Activated CD8-positive, alpha-beta T cell treated with anti-CD3 and anti-CD28 coated beads for 36 hours (primary cell): ENCODE measurements at regions not wholly inside any gene's neighbourhood (a gene's known extent, or its start where the extent isn't known, plus 50 kb on each side); places are given as distances from the start of the nearest gene placed in this dataset.

Experiments
- ATAC-seq: fragments of 200-7000 bp; cut with Tn5 transposase; one replicate; pipeline ENCODE4 v1.10.0; 2021; ENCODE audit warnings: mild to moderate bottlenecking, moderate library complexity
- CTCF ChIA-PET: fragments of 350-600 bp; sonication (Branson Sonifier 250); formaldehyde crosslinking; loops from one replicate; lab custom pipeline; 2021; ENCODE audit warnings: antibody characterized with exemption; lab: Charles Lee
- POLR2A ChIA-PET: fragments of 350-600 bp; sonication (Branson Sonifier 250); formaldehyde crosslinking; loops from one replicate; lab custom pipeline; 2021; ENCODE audit warnings: antibody characterized with exemption; lab: Charles Lee
- DNase-seq: peaks from one replicate; pipeline ENCODE4 v3.0.0-alpha.2; 2020
- H3K27ac Mint-ChIP-seq: one replicate; pipeline ENCODE4 v1.8.0; 2021; ENCODE audit warnings: mild to moderate bottlenecking, mixed read lengths
- H3K27me3 Mint-ChIP-seq: one replicate; pipeline ENCODE4 v1.8.0; 2021; ENCODE audit warnings: mixed read lengths
- H3K36me3 Mint-ChIP-seq: one replicate; pipeline ENCODE4 v1.8.0; 2021; ENCODE audit warnings: low read depth, mixed read lengths
- H3K4me1 Mint-ChIP-seq: one replicate; pipeline ENCODE4 v1.8.0; 2021; ENCODE audit warnings: low read depth, mixed read lengths
- H3K4me3 Mint-ChIP-seq: one replicate; pipeline ENCODE4 v1.8.0; 2021; ENCODE audit warnings: mild to moderate bottlenecking, moderate library complexity, mixed read lengths
- H3K9me3 Mint-ChIP-seq: one replicate; pipeline ENCODE4 v1.8.0; 2021; ENCODE audit warnings: mixed read lengths
- intact Hi-C: fragments of 100-400 bp; cut with micrococcal nuclease; formaldehyde crosslinking; loops from one replicate; pipeline ENCODE4 v1.10.0; 2022
- TF ChIP-seq, protein P1 (sequence below): fragments of 200-600 bp; IDR thresholded peaks from one replicate; pipeline ENCODE4 v1.8.0; 2022; ENCODE audit warnings: antibody characterized with exemption, mild to moderate bottlenecking

DNA sequence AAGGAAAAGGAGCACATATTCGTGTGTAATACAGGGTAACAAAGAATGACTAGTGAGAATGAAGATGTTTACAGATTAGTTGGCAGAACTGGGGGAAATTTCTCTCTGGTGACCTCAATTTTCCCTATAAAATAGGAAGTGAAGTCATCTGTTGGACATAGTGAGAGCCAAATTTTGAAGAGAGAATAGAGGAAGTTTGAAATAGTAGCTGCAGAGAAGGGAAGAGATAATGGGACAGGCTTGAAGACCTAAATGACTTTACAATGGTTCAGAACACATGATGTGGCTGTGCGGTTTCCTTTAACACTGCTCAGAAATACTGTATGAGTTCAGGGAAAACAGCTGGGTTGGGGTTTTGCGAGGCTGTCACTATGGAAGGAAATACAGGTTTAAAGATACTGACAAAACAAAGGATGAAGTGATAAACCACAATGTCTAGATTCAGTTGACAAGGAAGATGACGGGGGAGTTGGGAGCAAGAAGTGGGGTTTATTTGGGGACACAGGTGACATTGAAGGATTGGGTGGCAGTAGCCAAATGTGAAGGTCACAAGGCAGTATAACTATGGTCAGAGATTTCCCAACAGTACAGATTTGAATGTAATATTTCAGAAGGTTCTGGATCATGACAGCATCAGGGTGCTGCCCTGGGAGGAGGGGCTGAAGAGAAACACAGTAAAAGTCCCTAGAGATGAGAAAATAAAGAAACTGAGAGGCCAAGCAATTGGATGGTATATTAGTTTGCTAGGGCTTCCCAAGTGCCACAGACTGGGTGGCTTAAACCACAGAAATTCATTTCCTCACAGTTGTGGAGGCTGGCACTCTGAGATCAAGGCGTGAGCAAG, 82.6 kb upstream of the TANK start:
- H3K36me3 Mint-ChIP-seq: no peaks in the 10 kb centered on the region
- peak overlapping the region; percentile 87 for H3K27ac Mint-ChIP-seq
- CTCF ChIA-PET: interaction anchor here (0.7 to 8.5 kb wide), 5 partner anchors 12 to 196 kb away, joined by 3 to 72 read pairs (median 4); no protein-coding TSS in a partner anchor
- POLR2A ChIA-PET: interaction anchor here (0.6 to 1.6 kb wide), 3 partner anchors 10 to 86 kb away, joined by 3 to 4 read pairs (median 3); no protein-coding TSS in a partner anchor
- intact Hi-C loops: loop anchor here (1.0 to 10.0 kb wide), 4 partner anchors 60 to 197 kb away; no protein-coding TSS in a partner anchor
- H3K27me3 Mint-ChIP-seq: no peaks in the 10 kb centered on the region
- TF ChIP-seq, protein P1, sequence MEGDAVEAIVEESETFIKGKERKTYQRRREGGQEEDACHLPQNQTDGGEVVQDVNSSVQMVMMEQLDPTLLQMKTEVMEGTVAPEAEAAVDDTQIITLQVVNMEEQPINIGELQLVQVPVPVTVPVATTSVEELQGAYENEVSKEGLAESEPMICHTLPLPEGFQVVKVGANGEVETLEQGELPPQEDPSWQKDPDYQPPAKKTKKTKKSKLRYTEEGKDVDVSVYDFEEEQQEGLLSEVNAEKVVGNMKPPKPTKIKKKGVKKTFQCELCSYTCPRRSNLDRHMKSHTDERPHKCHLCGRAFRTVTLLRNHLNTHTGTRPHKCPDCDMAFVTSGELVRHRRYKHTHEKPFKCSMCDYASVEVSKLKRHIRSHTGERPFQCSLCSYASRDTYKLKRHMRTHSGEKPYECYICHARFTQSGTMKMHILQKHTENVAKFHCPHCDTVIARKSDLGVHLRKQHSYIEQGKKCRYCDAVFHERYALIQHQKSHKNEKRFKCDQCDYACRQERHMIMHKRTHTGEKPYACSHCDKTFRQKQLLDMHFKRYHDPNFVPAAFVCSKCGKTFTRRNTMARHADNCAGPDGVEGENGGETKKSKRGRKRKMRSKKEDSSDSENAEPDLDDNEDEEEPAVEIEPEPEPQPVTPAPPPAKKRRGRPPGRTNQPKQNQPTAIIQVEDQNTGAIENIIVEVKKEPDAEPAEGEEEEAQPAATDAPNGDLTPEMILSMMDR: no peak
- ATAC-seq (peak; percentile 85), DNase-seq (peak; percentile 92)
- peak overlapping the region; percentile 25 for H3K4me3 Mint-ChIP-seq
- H3K9me3 Mint-ChIP-seq: peaks cover 4% of the 10 kb centered on the region
- H3K4me1 Mint-ChIP-seq: peaks cover 47% of the 10 kb centered on the region

DNA sequence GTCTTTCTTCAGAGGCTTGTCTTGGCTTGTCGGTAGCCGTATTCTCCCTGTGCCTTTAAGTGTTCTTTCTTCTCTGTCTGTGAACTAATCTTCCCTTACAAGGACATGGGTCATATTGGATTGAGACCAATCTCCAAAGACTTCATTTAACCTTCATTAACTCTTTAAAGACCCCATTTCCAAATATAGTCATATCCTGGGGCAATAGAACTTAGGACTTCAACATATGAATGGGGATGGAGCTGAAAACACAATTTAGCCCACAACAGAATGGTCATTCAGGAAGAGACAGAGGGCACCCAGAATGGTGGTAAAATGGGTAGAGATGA, 82.1 kb upstream of the TANK start:
- no peak for DNase-seq
- ChIA-PET CTCF (interaction anchor here (1.3 to 8.5 kb wide), 3 partner anchors 13 to 195 kb away, joined by 3 to 72 read pairs (median 4); no protein-coding TSS in a partner anchor), POLR2A (interaction anchor here (1.6 kb wide), 1 partner anchor 58 kb away, joined by 3 read pairs; no protein-coding TSS in a partner anchor)
- Mint-ChIP-seq H3K36me3 (no peaks in the 10 kb centered on the region), H3K27me3 (no peaks in the 10 kb centered on the region), H3K27ac (peak overlapping the region; percentile 87), H3K4me3 (peak overlapping the region; percentile 25), H3K9me3 (peaks cover 4% of the 10 kb centered on the region), H3K4me1 (peaks cover 47% of the 10 kb centered on the region)
- TF ChIP-seq, protein P1: no peak
- no peak for ATAC-seq
- intact Hi-C loops: loop anchor here (5.0 to 10.0 kb wide), 3 partner anchors 89 to 197 kb away; no protein-coding TSS in a partner anchor

DNA sequence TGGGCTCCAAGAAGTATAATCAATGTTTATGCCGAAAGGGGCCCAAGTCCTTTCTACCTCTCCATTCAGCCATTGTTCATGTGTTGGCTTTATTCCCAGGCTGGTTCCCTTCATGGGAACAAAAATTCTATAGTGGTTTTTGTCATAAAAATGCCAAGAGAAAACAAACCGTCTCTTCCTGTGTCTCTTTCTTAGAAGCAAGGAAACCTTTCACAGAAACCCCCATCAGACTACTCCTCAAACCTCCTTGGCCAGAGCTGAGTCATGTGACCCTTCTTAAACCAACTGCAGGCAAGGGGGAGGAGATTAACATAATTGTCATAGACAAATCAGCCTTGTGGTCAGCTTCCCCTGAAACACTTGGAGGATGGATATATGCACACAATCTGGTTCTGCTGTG, 75.1 kb upstream of the TANK start:
- POLR2A ChIA-PET: interaction anchor here (0.9 kb wide), 1 partner anchor 51 kb away, joined by 3 read pairs; no protein-coding TSS in a partner anchor
- DNase-seq: peak; percentile 39
- Mint-ChIP-seq H3K4me1 (peaks cover 24% of the 10 kb centered on the region), H3K4me3 (no peak overlapping the region), H3K27me3 (no peaks in the 10 kb centered on the region), H3K9me3 (peaks cover 2% of the 10 kb centered on the region), H3K36me3 (no peaks in the 10 kb centered on the region), H3K27ac (peak overlapping the region; percentile 27)
- TF ChIP-seq, protein P1: no peak
- CTCF ChIA-PET: interaction anchor here (3.2 kb wide), 1 partner anchor 21 kb away, joined by 15 read pairs; no protein-coding TSS in a partner anchor
- peak; percentile 80 for ATAC-seq
- intact Hi-C loops: no loop called here

DNA sequence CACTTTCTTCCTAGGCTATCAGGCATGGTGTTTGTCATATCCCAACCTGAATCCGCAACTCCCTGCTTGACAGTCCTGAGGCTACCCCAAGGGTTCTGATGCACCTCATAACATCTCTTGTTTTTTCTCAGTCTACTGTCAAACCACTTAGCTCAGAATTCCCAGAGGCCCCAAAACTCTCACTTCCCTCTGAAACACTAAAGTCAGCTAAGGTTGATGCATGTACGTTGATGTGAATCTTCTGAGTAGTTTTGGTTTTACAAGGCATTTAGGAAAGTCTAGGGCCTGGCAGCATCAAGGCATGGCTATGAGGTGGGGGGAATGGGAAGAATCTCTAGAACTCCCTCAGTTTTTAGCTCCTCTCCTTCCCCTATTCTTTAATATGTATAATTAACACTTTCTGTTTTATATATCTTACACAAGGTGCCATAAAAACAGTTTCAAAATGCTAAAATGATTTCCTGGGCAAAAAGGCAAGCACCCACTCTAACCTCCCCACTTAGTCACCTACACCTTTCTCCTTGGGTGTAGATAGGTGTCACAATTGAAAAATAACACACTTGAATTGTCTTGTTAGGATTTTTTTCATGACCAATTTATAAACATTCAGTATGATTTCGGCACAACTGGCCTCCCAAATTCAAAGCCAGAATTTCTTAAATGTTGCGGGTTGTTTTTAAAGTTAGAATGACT, 71.4 kb upstream of the TANK start:
- no peak for DNase-seq
- H3K4me1 Mint-ChIP-seq: peaks cover 35% of the 10 kb centered on the region
- POLR2A ChIA-PET: no interaction called here

More for the DNA sequence above, 71.4 kb upstream of the TANK start:
- TF ChIP-seq, protein P1: no peak
- H3K36me3 Mint-ChIP-seq: no peaks in the 10 kb centered on the region
- no peaks in the 10 kb centered on the region for H3K9me3 Mint-ChIP-seq
- CTCF ChIA-PET: interaction anchor here (2.4 kb wide), 1 partner anchor 25 kb away, joined by 8 read pairs; no protein-coding TSS in a partner anchor
- intact Hi-C loops: no loop called here
- H3K27ac Mint-ChIP-seq: no peak overlapping the region
- no peak overlapping the region for H3K4me3 Mint-ChIP-seq
- no peaks in the 10 kb centered on the region for H3K27me3 Mint-ChIP-seq
- no peak for ATAC-seq
